Pons (tissue), 1 donor: ENCODE measurements at regions not wholly inside any gene's neighbourhood (a gene's known extent, or its start where the extent isn't known, plus 50 kb on each side); places are given as distances from the start of the nearest gene placed in this dataset.
"Not testable (repeated sequence)": the region's sequence is repeated elsewhere in the genome, so short reads cannot be mapped to it uniquely, and the experiment has no call there.

ENCODE experiments used
- DNase-seq: peaks from one replicate; pipeline ENCODE4 v3.0.0-alpha.2; 2016; ENCODE audit warnings: low spot score

DNA sequence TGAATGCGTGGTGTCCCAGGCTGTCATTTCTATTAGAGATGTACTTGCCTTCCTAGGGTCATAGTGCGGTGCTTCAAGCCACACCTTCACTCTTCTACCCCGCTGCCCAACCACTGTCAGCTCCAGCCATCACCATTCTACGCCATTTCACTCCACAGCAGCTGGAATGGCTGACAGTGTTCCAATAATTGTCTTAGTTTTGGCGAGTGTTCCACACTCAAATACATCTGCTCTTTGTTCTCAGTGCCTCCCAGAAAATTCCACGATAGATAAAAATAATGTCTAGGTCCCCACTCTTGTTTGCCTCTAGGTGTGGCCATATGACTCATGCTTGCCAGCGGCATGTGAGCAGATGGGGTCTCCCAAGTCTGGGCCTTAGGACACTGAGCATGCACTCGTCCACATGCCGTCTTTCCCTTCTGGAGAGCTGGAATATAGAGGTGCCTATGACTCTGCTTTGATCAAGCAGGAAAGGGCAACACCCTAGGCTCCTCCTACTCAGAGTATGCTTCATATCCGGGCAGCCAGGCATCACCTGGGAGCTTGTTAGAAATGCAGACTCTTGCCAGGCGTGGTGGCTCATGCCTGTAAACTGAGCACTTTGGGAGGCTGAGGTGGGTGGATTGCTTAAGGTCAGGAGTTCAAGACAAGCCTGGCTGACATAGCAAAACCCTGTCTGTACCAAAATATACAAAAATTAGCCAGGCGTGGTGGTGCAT, 163.0 kb downstream of the BRMS1L start:
- DNase-seq: peak; percentile 90

DNA sequence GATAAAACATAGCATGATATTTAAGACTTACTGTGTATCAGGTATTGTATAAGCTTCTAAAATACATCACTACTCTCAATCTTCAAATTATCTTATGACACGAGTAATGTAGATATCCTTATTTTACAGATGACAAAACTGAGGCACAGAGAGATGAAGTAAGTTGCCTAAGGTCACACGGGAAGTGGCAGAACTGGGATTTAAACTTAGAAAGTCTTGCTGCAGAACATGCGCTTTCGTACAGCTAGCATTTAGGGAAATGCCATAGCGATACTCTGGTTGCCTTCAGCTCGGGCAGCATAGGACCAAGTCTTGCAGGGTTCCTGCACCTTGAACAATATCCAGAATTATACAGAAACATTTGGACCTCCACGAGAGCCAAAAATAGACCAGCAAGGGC, 162.4 kb downstream of the BRMS1L start:
- peak; percentile 50 for DNase-seq

DNA sequence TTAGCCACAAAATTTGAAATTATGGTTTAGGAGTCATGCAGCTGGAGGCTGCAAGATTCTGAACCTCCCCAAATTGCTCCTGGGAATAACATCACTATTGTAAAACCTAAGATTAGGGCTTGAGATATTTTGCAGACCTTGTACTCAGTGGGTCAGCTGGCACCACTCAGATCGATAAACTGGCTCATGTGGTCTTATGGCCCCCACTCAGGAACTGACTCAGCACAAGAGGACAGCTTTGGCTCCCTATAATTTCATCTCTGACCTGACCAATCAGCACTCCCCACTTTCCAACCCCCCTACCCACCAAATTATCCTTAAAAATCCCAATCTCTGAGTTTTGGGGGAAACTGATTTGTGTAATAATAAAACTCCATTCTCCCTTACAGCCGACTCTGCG, 161.6 kb downstream of the BRMS1L start:
- DNase-seq: no peak

DNA sequence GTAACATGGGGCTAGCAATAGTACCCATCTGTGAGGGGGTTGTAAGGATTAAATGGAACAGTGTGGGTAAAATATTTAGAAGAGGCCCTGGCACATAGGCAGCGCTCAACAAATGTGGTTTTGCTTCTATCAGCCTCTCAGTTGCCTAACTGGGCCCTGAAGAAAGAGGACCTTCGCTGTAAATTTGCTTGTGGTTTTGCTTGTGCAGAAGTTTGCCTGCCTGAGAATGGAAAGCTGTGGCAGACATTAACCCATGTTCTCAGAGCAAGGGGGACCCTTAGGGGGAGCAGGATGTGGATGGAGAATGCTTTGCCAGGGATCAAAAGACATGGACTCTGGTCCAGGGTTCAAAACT, 160.1 kb downstream of the BRMS1L start:
- no peak for DNase-seq

DNA sequence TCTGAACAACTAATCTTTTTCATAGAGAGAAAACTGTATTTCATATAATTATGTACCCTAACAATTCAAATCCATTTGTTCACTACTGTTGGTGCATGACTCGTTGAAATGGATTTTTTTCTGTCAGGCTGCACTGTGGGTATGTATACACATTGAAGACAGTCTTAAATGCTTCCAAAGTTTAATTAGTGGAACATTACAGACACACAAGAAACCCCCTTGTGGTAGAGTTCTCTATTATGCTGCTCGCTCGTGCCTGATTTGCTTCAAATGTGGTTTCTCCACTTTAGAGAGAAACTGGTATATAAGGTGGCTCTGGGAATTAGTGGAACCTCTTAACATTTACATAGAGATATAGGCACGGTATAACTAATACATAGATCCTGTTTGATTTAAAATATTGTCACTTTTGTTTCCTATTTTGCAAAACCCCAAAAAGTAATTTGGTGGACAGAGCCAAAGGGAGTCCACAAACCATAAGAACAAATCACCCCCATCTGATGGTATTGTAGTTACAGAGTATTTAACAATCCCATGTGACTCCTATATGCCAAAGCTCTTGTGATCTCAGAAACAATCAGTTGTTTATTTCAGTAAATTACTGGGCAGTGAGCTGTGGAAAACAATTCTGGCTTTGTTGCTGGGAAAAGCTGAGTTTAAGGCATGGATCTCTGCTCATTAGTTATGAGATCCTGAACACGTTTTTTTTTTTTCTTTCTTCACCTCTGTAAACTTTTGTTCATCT, 159.5 kb downstream of the BRMS1L start:
- DNase-seq: peak; percentile 99

DNA sequence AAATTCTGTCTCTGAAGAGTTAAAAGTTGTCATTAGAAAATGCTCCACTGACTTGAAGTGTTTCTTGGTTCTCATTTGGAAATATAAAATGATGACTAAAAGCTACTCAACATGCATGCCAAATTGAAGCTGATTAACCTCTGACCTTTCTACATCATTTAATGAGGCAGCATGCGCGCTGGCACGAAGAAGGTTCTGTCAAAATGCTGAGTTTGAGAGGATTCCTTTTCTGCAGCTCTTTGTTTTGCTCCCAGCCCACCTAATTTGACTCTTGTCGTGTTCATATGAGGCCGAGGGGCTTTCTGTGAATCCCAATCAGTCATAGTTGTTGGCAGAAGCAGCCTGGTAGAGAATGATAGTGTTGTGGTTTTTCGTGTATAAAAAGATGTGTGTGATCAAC, 153.4 kb downstream of the BRMS1L start:
- no peak for DNase-seq

DNA sequence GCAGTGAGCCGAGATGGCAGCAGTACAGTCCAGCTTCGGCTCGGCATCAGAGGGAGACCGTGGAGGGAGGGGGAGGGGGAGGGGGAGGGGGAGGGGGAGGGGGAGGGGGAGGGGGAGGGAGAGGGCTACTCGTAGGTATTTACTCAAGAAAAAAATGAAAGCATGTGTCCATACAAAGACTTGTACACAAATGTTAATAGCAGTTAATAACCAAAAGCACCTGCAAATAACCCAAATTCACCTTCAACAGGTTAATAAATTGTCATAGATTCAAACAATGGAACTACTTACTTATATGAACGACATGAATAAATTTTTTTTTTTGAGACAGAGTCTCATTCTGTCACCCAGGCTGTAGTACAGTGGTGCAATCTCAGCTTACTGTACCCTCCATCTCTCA, 152.4 kb downstream of the BRMS1L start:
- no peak for DNase-seq

DNA sequence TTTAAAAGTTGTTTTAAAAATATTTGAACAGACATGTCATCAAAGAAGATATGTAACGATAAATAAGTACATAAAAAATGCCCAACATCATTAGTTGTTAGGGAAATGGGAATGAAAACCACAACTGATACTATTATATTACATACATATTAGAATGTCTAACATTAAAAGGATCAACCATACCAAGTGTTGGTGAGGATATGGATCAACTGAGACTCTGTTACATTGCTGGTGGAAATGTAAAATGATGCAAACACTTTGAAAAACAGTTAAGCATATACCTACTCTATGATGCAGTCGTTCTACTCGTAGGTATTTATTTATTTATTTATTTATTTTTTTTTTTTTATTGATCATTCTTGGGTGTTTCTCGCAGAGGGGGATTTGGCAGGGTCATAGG, 149.7 kb downstream of the BRMS1L start:
- no peak for DNase-seq

DNA sequence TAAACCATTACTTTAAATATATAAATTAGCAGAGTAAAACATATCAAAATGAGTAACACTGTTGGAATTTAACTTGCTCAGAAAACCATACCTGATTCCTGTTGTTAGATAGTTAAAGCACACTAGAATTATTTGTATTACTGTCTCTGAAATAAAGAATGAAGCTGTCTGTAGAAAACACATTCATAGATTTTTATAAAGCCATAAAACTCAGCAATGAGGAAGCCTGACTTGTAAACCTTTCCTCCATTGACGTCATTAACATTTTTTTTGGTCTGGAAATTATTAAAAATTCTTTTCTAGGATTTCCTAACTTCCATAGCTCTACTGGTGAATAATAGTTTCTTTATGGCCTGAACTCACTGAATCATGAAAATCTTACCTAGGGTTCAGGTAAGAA, 147.6 kb downstream of the BRMS1L start:
- DNase-seq: no peak

DNA sequence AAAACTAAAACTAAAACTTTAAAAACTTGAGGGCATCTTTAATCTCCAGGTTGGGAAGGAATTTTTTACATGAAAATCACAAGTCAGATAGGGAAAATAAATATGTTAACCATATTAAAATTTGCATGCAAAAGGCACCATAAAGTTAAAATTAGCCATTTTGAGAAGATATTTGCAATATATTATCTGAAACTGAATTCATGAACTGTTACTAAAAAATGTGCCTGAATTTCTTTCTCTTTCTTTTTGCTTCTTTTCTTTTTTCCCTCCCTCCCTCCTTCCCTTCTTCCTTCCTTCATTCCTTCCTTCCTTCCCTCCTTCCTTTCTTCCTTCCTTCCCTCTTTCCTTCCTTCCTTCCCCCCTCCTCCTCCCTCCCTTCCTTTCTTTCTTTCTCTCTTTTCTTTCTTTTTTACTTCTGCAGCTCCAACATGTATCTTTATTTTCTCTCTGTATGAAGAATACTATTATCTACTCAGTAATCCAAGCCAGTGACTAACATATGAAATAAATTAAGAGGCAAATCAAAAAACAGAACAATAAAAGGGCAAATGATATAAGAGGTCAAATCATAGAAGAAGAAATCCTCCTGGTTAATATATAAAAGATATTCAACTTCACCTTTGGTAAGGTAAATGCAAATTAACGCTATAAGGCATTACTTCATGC, 146.0 kb downstream of the BRMS1L start:
- DNase-seq: no peak

DNA sequence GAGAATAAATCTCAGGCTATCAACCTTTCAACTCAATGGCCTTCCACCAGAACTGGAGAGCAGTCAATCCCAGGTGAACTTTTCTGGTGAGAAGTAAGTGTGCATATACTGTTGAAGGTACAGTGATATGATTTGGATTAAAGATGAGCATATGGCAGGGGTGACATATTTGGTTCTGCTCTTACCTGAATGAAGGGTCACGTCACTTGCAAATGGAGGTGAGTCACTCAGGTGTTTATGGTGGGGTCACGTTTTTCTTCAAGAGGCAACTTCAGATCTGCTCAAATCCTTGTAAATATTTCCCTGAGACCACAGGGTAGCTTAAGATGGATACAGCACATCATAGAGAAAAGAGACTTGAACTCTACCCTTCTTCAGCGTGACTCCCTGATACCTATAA, 143.2 kb downstream of the BRMS1L start:
- no peak for DNase-seq

DNA sequence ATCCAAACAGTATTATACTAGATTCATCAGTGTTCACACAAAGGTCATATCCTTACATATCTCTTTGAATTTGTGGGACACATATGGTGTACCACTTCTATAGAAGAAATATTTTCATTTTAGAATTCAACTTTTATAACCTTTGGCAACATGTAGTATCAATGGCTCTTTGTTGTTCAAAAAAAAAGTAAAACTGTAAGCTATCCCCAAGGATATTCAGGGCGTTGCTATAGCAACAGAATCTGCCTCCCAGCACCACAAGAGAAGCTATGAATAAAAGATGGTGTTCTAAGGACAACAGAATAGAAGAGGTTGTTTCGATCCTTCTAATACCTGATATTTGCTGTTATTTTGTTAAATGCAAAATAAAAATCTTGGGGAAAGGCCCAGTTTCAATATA, 139.3 kb downstream of the BRMS1L start:
- peak; percentile 96 for DNase-seq

DNA sequence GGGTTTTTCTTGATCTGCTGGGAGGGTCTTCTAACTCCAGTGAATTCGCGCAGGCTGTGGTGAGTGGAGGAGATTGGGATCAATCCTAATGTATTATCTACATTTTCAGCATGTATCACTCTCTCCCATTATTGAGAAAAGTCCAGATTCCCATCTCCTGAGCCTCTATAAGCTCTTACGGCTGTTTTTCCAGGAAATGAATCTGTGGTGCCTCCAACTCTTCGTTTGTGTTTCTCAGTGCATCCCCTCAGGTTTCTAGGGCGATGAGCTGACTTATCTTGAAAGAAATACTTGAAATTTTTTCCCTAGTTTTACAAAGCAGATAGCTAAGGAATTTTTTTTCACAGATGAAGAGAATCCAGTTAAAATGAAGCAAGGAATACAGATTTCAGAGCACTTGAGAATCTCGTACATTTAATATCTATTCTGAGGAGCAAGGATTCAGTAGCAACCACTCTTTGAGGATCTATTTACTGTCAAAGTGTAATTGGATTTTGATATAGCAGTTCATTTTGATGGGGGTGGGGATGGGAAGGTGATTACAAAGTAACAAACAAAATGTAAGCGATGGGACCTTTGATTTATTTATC, 138.7 kb downstream of the BRMS1L start:
- peak; percentile 47 for DNase-seq

DNA sequence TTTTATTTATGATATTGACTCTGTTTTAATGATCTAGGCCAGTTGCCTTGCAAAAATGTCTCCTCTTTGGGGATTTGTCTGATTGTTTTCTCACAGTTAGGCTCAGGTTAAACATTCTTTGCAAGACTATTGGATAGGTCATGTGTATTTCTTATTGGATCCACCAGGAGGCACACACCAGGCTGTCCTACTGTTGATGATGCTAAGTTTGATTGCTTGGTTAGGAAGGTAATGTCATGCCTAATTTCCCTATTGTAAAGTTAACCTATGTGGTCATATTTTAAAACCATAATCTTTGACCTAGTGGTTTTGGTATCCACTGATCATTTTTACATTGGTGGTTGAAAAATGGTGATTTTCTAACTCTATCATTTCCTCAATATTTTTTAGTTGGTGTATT, 137.1 kb downstream of the BRMS1L start:
- DNase-seq: no peak

DNA sequence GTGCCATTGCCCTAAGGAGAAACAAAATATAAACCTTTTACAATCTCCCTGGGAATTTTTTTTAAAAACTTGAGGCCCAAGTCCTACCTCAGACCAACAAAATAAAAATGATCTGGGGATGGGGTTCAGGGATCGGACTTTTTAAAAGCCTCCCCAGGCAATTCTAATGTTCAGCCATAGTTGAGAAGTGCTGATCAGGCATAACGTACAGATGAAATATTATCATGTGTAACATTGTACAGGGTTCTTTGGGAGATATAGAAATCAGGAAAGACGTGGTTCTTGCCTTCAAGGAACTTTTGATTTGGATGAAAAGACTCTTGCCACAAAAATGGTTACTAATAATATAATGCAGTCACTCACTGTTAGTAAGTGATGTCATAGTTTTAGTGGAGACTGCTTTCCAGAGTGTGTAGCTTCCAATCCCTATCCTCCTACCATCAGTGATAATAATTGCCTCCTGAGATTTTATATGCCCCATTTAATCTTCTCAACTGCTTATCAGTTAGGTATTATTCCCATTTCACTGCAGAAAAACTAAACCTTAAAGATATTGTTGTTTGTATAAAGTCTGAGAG, 135.6 kb downstream of the BRMS1L start:
- DNase-seq: no peak

DNA sequence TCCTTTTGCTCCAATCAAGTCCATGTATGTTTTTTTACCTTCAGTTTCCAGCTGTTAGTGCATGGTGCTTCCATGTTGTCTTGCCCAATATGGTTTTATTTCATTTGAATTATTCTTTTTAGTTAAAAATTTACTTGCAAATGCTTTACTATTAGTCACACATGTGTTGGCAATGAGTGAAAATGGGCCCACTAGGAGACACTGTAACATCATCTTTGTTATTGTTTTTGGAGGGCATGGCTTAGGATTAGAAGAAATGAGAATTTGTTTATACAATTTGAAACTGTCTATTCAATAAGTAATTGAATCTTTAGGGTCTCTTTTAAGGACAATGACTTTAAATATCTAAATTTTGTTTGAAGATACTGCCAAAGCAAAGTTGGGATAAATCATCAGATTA, 133.7 kb downstream of the BRMS1L start:
- peak; percentile 84 for DNase-seq

DNA sequence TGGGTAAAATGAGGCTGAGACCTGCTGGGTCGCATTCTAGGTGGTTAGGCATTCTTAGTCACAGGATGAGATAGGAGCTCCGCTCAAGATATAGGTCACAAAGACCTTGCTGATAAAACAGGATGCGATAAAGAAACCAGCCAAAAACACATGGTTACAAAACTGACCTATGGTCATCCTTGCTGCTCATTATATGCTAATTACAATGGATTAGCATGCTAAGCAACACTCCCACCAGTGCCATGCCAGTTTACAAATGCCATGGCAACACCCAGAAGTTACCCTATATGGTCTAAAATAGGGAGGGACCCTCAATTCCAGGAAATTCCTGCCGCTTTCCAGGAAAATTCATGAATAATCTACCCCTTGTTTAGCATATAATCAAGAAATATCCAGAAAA, 132.4 kb downstream of the BRMS1L start:
- DNase-seq: no peak

DNA sequence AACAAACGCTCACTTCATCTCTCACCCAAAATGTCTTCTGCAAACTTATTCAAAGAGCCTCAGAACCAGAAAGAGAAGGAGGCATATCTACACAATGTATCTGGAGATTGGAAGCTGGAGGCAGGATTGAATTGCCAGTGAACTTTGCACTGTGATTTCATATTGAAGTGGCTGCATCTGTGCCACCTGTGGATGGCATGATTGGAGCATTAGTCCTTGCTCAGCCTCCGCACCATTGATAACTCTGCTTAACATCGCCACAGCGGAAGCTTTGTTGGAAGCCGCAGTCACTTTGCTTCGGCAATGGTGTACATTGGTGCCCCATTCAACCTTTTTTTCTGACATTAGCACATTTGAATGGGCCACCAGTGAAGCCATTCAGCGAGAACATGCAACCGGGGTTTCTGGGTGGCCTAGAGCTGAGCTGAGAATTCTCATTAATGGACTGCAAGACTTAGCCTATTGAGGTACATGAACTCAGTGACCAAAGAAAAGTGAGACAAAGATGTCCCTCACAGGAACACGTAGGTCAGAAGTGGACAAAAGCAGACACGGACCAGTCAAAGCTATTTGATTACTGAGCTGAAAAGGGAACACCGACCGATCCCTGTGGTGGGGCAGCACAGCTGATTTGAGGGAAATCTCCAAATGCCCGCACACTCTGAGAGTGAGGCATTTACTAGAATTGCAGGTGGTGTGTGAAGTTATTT, 130.4 kb downstream of the BRMS1L start:
- no peak for DNase-seq

DNA sequence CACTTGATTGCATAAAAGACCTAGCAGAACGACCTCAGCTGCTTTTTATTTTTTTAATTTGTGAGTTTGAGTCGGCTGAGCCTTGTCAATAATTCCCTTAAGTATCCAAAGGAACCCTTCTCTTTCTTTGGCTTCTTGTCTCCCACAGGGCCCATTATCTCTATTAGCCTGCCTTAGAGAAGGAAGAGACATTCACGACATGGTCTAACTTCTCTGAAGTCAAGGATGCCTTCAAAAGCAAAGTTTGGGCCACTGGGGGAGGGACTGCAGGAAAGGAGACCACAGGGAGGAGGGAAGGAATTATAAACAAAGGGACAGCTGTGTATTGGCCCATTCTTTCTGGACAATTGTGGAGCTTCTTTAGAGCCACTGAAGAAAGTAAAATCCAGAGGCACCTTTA, 126.4 kb downstream of the BRMS1L start:
- no peak for DNase-seq

DNA sequence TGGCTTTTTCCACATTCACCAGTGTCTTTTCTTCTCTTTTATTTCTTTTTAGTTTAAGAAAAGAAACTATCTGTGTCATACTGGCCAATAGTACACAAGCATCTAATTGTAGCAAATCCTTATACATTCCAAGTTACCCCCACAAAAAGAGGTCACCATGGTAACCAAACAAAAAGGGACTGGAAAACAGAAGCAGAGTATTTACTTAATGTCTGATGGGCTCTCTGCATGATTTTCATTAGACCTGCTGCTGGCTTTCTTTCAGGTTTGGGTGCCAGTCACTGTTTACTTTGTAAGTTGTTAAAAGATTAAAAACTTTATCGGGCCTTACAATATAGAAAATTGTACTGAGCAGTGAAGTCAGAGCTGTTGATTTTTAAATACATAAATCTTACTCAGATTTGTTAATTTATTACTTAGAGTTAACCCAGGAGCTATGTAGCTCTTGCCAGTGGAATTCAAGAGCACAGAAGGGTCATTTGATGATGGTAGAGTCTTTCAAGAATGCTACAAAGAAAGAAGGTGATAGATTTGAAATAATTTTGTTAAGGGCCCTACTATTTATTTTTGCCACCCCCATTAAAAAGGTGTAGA, 123.9 kb downstream of the BRMS1L start:
- DNase-seq: no peak

DNA sequence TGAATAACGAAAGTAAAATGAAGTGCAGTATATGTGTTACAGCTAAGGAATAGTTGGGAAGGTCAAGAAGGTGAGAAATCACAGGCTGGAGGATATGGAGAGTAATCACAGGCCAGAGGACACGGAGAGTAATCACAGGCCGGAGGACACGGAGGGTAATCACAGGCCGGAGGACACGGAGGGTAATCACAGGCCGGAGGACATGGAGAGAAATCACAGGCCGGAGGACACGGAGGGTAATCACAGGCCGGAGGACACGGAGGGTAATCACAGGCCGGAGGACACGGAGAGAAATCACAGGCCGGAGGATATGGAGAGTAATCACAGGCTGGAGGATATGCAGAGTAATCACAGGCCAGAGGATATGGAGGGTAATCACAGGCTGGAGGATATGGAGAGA, 121.8 kb downstream of the BRMS1L start:
- not testable (repeated sequence) for DNase-seq

DNA sequence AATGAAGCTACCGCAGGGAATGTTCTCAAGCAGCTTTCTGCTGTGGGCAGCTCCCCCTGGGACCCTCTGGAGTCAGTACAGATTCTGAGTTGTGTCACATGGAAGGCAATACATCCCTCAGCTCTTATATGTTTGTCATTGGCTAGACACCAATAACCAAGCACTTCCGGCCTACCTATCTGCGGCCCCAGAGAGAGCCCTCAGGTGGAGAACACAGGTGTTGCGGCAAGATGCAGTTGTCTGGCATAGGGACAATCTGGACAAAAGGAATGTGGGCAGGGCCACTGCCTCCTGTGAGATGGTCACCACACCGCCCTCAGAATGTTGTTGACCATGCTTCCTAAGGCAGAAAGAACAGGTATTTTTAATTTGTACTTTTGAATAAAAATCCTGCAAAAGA, 118.7 kb downstream of the BRMS1L start:
- no peak for DNase-seq
